ENCODE measurements at regions not wholly inside any gene's neighbourhood (a gene's known extent, or its start where the extent isn't known, plus 50 kb on each side); places are given as distances from the start of the nearest gene placed in this dataset.
"Not testable (repeated sequence)": the region's sequence is repeated elsewhere in the genome, so short reads cannot be mapped to it uniquely, and the experiment has no call there.

DNA sequence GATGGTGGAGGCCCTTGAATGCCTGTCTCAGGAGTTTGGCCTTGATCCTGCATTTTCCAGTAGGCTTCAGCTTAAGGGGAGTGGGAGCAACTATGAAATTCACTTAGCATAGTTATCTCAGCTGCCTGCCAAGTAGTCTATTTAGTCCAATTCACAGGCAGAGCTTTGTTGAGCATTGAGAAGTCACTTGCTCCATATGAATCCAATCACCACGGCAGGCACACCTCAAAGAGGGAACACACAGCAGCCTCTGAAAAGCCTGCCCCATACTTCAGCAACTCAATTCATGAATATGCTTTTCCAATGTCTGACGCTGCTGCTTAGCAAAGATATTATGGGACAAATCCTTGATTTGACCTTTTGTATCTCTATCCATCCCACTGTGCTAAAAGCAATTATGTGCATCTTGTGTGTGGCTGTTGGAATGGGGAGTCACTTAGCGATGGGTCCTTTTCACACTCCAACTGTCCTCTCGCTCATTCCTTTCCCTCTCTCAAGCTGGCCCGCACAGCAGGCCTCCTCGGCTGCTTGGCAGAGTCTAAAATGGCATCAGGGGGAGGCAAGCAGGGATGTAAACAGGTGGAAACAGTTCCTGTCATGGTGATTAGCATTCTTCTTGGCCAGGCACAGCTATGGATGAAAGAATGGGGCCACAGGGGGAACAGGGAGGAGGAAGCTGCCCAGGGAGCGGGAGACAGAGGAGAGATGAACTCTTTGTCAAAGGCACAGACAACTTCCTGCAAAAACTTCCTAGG, 56.0 kb upstream of the LRPPRC start:
- no peak for DNase-seq (ENCODE audit: low spot score)

DNA sequence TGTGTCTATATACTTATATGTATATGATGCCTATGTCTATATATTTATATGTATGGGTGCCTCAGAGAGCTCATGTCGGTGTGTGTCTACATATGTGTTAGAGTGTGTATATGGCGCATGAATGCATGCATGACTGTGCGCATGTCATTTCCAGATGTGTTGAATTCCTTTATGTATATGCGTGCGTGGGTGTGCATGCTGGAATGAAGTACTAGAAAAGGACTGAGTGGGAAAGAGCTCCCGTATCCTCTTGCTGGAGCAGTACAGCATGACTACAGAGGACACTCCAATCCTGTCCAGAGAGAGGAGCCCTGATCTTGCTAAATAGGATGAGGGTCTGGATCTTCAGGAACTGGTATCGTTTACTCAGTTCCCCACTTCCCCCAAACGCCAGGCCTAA, 56.8 kb upstream of the LRPPRC start:
- DNase-seq (ENCODE audit: low spot score) = no peak

GRCh38 chr2:44053052-44053451, 57.3 kb upstream of the LRPPRC start:
- no peak for DNase-seq (ENCODE audit: low spot score)

DNA sequence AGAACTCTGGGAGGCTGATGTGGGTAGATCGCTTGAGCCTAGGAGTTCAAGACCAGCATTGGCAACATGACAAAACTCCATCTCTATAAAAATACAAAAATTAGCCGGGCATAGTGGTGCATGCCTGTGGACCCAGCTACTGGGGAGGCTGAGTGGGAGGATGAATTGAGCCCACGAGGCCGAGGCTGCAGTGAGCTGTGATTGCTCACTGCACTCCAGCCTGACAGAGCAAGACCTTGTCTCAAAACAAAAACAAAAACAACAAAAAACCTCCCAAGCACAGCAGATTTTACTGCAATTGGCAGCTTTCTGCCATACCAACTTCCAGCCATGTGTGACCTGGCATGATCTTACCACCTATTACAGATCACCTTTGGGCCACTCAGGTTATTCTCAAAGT, 57.7 kb upstream of the LRPPRC start:
- DNase-seq (ENCODE audit: low spot score) = no peak

- no peak for DNase-seq (ENCODE audit: low spot score)
Measured at GRCh38 chr2:44055229-44055628, 59.4 kb upstream of the LRPPRC start.

GRCh38 chr2:44055664-44056063, 59.9 kb upstream of the LRPPRC start:
- DNase-seq (ENCODE audit: low spot score) = no peak

GRCh38 chr2:44056947-44057346, 61.2 kb upstream of the LRPPRC start:
- no peak for DNase-seq (ENCODE audit: low spot score)

- not testable (repeated sequence) for DNase-seq (ENCODE audit: low spot score)
Measured at GRCh38 chr2:44060286-44060685, 64.5 kb upstream of the LRPPRC start.

DNA sequence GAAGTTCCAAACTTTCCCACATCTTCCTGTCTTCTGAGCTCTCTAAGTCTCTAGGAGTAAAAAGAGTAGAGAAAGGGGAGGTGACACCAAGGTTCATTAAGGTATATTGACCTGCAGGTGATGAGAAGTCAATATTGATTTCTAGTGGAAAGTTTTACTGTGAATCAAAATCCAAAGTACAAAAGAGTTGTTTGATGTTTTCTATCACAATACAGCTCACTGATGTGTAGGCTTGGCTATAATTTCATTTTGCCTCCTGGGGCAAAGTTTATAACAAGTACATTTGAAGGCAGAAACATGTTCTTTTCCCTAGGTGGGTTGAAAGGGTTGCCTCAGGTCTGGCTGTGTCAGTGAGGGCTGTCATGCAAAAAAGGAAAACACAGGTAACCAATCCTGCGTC, 65.2 kb upstream of the LRPPRC start:
- no peak for DNase-seq (ENCODE audit: low spot score)

DNA sequence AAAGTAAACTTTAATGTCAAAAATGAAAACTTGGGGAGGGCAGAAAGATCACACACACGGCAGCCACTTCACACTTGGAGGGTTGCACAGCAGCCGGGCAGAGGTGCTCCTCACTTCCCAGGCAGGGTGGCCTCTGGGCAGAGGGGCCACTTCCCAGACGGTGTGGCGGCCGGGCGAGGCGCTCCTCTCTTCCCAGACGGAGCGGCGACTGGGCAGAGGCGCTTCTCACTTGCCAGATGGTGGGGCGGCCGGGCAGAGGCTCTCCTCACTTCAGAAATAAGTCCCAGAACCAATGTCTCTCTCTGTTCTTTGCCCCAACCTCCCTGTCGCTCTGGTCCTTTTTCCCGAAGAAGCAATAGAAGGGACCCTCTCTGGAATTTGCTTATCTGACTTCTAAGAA, 65.7 kb upstream of the LRPPRC start:
- DNase-seq (ENCODE audit: low spot score) = no peak

- no peak for DNase-seq (ENCODE audit: low spot score)
Measured at GRCh38 chr2:44061876-44062275, 66.1 kb upstream of the LRPPRC start.

- DNase-seq (ENCODE audit: low spot score) = no peak
Measured at GRCh38 chr2:44063033-44063432, 67.2 kb upstream of the LRPPRC start.

GRCh38 chr2:44064281-44064680, 68.5 kb upstream of the LRPPRC start:
- not testable (repeated sequence) for DNase-seq (ENCODE audit: low spot score)

DNA sequence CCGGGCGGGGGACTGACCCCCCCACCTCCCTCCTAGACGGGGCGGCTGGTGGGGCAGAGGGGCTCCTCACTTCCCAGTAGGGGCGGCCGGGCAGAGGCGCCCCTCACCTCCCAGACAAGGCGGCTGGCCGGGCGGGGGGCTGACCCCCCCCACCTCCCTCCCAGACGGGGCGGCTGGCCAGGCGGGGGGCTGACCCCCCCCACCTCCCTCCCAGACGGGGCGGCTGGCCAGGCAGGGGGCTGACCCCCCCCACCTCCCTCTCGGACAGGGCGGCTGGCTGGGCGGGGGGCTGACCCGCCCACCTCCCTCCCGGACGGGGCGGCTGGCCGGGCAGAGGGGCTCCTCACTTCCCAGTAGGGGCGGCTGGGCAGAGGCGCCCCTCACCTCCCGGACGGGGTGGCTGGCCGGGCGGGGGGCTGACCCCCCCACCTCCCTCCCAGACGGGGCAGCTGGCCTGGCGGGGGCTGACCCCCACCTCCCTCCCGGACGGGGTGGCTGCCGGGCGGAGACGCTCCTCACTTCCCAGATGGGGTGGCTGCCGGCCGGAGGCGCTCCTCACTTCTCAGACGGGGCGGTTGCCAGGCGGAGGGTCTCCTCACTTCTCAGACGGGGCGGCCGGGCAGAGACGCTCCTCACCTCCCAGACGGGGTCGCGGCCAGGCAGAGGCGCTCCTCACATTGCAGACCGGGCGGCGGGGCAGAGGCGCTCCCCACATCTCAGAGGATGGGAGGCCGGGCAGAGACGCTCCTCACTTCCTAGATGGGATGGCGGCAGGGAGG, 71.4 kb upstream of the LRPPRC start:
- not testable (repeated sequence) for DNase-seq (ENCODE audit: low spot score)

GRCh38 chr2:44067791-44068181, 72.0 kb upstream of the LRPPRC start:
- not testable (repeated sequence) for DNase-seq (ENCODE audit: low spot score)

- DNase-seq (ENCODE audit: low spot score) = no peak
Measured at GRCh38 chr2:44071454-44072046, 75.8 kb upstream of the LRPPRC start.

- DNase-seq (ENCODE audit: low spot score) = not testable (repeated sequence)
Measured at GRCh38 chr2:44073667-44074066, 77.9 kb upstream of the LRPPRC start.

DNA sequence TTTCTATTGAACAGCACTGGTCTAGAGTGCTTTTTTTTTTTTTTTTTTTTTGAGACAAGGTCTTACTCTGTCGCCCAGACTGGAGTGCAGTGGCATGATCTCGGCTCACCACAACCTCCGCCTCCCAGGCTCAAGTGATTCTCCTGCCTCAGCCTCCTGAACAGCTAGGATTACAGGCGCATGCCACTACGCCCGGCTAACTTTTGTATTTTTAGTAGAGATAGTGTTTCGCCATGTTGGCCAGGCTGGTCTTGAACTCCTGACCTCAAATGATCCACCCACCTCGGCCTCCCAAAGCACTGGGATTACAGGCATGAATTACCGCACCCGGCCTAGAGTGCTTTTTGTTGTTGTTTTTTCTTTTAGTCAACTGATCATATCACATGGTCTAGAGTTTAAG, 79.0 kb upstream of the LRPPRC start:
- not testable (repeated sequence) for DNase-seq (ENCODE audit: low spot score)

DNA sequence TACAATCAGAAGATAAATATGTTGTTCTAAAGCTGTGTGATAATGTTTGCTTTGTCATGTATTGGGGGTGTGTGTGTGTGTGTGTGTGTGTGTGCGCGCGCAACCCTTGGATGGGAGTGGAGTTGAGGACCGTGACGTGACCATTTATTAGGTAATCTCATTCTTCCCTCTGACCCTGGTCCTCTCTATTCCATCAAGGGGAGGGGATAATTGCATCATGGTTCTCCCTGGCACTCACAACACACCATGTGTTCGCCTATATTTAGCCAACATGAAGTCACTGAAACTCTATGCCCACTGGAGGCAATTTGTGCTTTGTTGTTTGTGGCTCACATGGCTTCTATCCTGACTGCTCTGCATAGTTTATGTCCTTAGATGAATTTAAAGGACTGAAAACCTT, 79.8 kb upstream of the LRPPRC start:
- peak; percentile 94 for DNase-seq (ENCODE audit: low spot score)

GRCh38 chr2:44077942-44078511, 82.2 kb upstream of the LRPPRC start:
- no peak for DNase-seq (ENCODE audit: low spot score)

DNA sequence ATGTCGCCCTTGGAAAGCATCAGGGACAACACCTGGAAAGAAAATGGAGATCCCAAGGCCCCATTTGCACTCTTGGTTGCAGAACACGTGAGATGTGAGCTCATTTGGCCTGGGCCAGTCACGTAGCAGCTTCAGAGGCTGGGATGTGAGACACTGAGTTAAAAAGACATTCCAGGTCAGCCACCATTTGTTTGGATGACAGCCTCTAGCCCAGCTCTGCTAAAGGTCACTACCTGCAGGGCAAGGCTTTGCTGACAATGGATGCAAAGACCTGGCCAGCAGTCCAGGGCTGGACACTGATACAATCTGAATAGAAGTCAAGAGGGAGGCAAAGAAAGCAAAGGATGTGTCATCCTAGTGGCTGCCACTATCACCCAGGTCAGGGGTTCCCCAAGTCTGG, 83.9 kb upstream of the LRPPRC start:
- DNase-seq (ENCODE audit: low spot score) = no peak

DNA sequence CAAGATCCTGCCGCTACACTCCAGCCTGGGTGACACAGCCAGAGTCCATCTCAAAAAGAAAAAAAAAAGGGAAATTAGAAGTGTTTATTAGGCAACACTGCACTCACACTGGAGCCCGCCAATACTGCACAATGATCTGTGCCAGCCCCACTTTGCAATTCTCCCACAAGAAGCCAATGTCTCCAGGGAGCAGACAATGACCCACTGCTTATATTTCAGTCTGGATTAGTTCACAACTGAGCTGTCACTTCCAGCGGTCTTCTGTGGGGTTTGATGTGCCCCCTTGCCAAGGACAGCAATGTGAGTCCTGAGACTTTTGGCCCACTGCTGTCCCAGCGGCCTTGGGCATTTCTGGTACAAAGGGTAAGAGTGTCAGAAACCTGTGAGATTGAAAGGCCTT, 85.6 kb upstream of the PPM1B start:
- peak; percentile 45 for DNase-seq (ENCODE audit: low spot score)

- DNase-seq (ENCODE audit: low spot score) = no peak
Measured at GRCh38 chr2:44084850-44085249, 83.8 kb upstream of the PPM1B start.
